WTC11 (cell line): ENCODE measurements at regions not wholly inside any gene's neighbourhood (a gene's known extent, or its start where the extent isn't known, plus 50 kb on each side); places are given as distances from the start of the nearest gene placed in this dataset.

Experiments used
- ATAC-seq: fragments of 200-7000 bp; cut with Tn5 transposase; 2 replicates; pipeline ENCODE4 v1.10.0; 2021; ENCODE audit warnings: mild to moderate bottlenecking, moderate library complexity
- CTCF ChIA-PET: fragments of 300-600 bp; sonication (Branson Sonifier 250); formaldehyde crosslinking; loops from one replicate; lab custom pipeline; 2021; ENCODE audit warnings: antibody characterized with exemption; lab: Charles Lee
- POLR2A ChIA-PET: fragments of 350-600 bp; sonication (Branson Sonifier 250); formaldehyde crosslinking; loops from one replicate; lab custom pipeline; 2021; ENCODE audit warnings: antibody characterized with exemption; lab: Charles Lee
- DNase-seq: peaks from one replicate; pipeline ENCODE4 v3.0.0; 2021; ENCODE audit warnings: low spot score
- H3K27ac Mint-ChIP-seq: 2 replicates; pipeline ENCODE4 v1.8.0; 2021; ENCODE audit warnings: mixed read lengths
- H3K27me3 Mint-ChIP-seq: 2 replicates; pipeline ENCODE4 v1.8.0; 2021; ENCODE audit warnings: low read depth, mild to moderate bottlenecking, moderate library complexity, mixed read lengths
- H3K36me3 Mint-ChIP-seq: 2 replicates; pipeline ENCODE4 v1.8.0; 2021; ENCODE audit warnings: mixed read lengths
- H3K4me1 Mint-ChIP-seq: 2 replicates; pipeline ENCODE4 v1.8.0; 2022; ENCODE audit warnings: mixed read lengths
- H3K4me3 Mint-ChIP-seq: 2 replicates; pipeline ENCODE4 v1.8.0; 2021; ENCODE audit warnings: mild to moderate bottlenecking, moderate library complexity, mixed read lengths
- H3K9me3 Mint-ChIP-seq: 2 replicates; pipeline ENCODE4 v1.8.0; 2021; ENCODE audit warnings: mixed read lengths
- CREM ChIP-seq: sonication (generic); formaldehyde crosslinking; IDR thresholded peaks from 2 replicates; pipeline ENCODE4 v1.8.1; 2022; ENCODE audit warnings: mild to moderate bottlenecking, missing genetic modification reagents, moderate library complexity
- EMX1 ChIP-seq: fragments of 250-450 bp; sonication (Bioruptor Pico); IDR thresholded peaks from 2 replicates; pipeline ENCODE4 v1.8.0; 2021; ENCODE audit warnings: mild to moderate bottlenecking
- ESRRA ChIP-seq: sonication (generic); formaldehyde crosslinking; IDR thresholded peaks from 2 replicates; pipeline ENCODE4 v1.8.1; 2022; ENCODE audit warnings: mild to moderate bottlenecking, missing genetic modification reagents, borderline replicate concordance
- ETV6 ChIP-seq: sonication (generic); formaldehyde crosslinking; IDR thresholded peaks from 2 replicates; pipeline ENCODE4 v1.8.1; 2022; ENCODE audit warnings: mild to moderate bottlenecking, missing genetic modification reagents
- FOXJ3 ChIP-seq: sonication (generic); formaldehyde crosslinking; IDR thresholded peaks from 2 replicates; pipeline ENCODE4 v1.9.0; 2021; ENCODE audit warnings: missing genetic modification reagents, mild to moderate bottlenecking, borderline replicate concordance
- FOXP1 ChIP-seq: sonication (generic); formaldehyde crosslinking; IDR thresholded peaks from 2 replicates; pipeline ENCODE4 v1.8.0; 2022; ENCODE audit warnings: missing genetic modification reagents, mild to moderate bottlenecking, moderate library complexity, borderline replicate concordance
- IRF2 ChIP-seq: sonication (generic); formaldehyde crosslinking; IDR thresholded peaks from 2 replicates; pipeline ENCODE4 v1.8.0; 2022; ENCODE audit warnings: low read depth, missing genetic modification reagents, borderline replicate concordance
- JAZF1 ChIP-seq: fragments of 250-450 bp; sonication (Bioruptor Pico); IDR thresholded peaks from 2 replicates; pipeline ENCODE4 v1.9.0; 2021; ENCODE audit warnings: moderate library complexity, mild to moderate bottlenecking, inconsistent platforms
- MYBL2 ChIP-seq: sonication (generic); formaldehyde crosslinking; IDR thresholded peaks from 2 replicates; pipeline ENCODE4 v1.8.1; 2023; ENCODE audit warnings: mild to moderate bottlenecking, moderate library complexity, missing genetic modification reagents
- NFATC4 ChIP-seq: fragments of 250-450 bp; sonication (Bioruptor Pico); IDR thresholded peaks from 2 replicates; pipeline ENCODE4 v1.9.0; 2021; ENCODE audit warnings: mild to moderate bottlenecking
- NR1H2 ChIP-seq: sonication (generic); formaldehyde crosslinking; IDR thresholded peaks from 2 replicates; pipeline ENCODE4 v1.9.0; 2021; ENCODE audit warnings: mild to moderate bottlenecking, moderate library complexity, missing genetic modification reagents
- NR3C1 ChIP-seq: sonication (generic); formaldehyde crosslinking; conservative IDR thresholded peaks from 2 replicates; pipeline ENCODE4 v1.8.1; 2023; ENCODE audit warnings: low read depth, mild to moderate bottlenecking, missing genetic modification reagents
- OVOL2 ChIP-seq: fragments of 250-450 bp; sonication (Bioruptor Pico); IDR thresholded peaks from 2 replicates; pipeline ENCODE4 v1.9.0; 2021; ENCODE audit warnings: mild to moderate bottlenecking, borderline replicate concordance
- SOX15 ChIP-seq: fragments of 250-450 bp; sonication (Bioruptor Pico); IDR thresholded peaks from 2 replicates; pipeline ENCODE4 v1.9.0; 2021; ENCODE audit warnings: mild to moderate bottlenecking
- SP1 ChIP-seq: sonication (generic); formaldehyde crosslinking; conservative IDR thresholded peaks from 2 replicates; pipeline ENCODE4 v1.8.1; 2022; ENCODE audit warnings: missing genetic modification reagents
- ZNF121 ChIP-seq: sonication (generic); formaldehyde crosslinking; IDR thresholded peaks from 2 replicates; pipeline ENCODE4 v1.8.0; 2023; ENCODE audit warnings: missing genetic modification reagents
- ZNF263 ChIP-seq: sonication (generic); formaldehyde crosslinking; IDR thresholded peaks from 2 replicates; pipeline ENCODE4 v1.8.1; 2022; ENCODE audit warnings: low read depth, mild to moderate bottlenecking, moderate library complexity, missing genetic modification reagents
- ZNF396 ChIP-seq: fragments of 250-450 bp; sonication (Bioruptor Pico); IDR thresholded peaks from 2 replicates; pipeline ENCODE4 v1.8.0; 2021; ENCODE audit warnings: mild to moderate bottlenecking, moderate library complexity, borderline replicate concordance
- ZNF423 ChIP-seq: fragments of 250-450 bp; sonication (Bioruptor Pico); IDR thresholded peaks from 2 replicates; pipeline ENCODE4 v2.1.2; 2022; ENCODE audit warnings: mild to moderate bottlenecking, moderate library complexity
- ZNF671 ChIP-seq: fragments of 250-450 bp; sonication (Bioruptor Pico); IDR thresholded peaks from 2 replicates; pipeline ENCODE4 v1.8.0; 2021; ENCODE audit warnings: mild to moderate bottlenecking
- TF ChIP-seq, protein P1 (sequence below): sonication (generic); formaldehyde crosslinking; IDR thresholded peaks from 2 replicates; pipeline ENCODE4 v1.8.1; 2022; ENCODE audit warnings: mild to moderate bottlenecking, missing genetic modification reagents, moderate library complexity, borderline replicate concordance
- TF ChIP-seq, protein P2 (sequence below): sonication (generic); formaldehyde crosslinking; IDR thresholded peaks from 2 replicates; pipeline ENCODE4 v1.8.0; 2022; ENCODE audit warnings: mild to moderate bottlenecking, missing genetic modification reagents
- TF ChIP-seq, protein P3 (sequence below): sonication (generic); formaldehyde crosslinking; IDR thresholded peaks from 2 replicates; pipeline ENCODE4 v1.8.0; 2023; ENCODE audit warnings: missing genetic modification reagents, mild to moderate bottlenecking, borderline replicate concordance
- TF ChIP-seq, protein P4 (sequence below): sonication (generic); formaldehyde crosslinking; conservative IDR thresholded peaks from 2 replicates; pipeline ENCODE4 v1.8.1; 2022; ENCODE audit warnings: mild to moderate bottlenecking, missing genetic modification reagents
- TF ChIP-seq, protein P5 (sequence below): sonication (generic); formaldehyde crosslinking; IDR thresholded peaks from 2 replicates; pipeline ENCODE4 v1.8.1; 2022; ENCODE audit warnings: mild to moderate bottlenecking, moderate library complexity, missing genetic modification reagents
- TF ChIP-seq, protein P6 (sequence below): sonication (generic); formaldehyde crosslinking; conservative IDR thresholded peaks from 2 replicates; pipeline ENCODE4 v1.8.1; 2023; ENCODE audit warnings: mild to moderate bottlenecking, low read depth, missing genetic modification reagents, moderate library complexity
- TF ChIP-seq, protein P7 (sequence below): sonication (generic); formaldehyde crosslinking; IDR thresholded peaks from 2 replicates; pipeline ENCODE4 v1.8.1; 2023; ENCODE audit warnings: mild to moderate bottlenecking, missing genetic modification reagents, moderate library complexity

DNA sequence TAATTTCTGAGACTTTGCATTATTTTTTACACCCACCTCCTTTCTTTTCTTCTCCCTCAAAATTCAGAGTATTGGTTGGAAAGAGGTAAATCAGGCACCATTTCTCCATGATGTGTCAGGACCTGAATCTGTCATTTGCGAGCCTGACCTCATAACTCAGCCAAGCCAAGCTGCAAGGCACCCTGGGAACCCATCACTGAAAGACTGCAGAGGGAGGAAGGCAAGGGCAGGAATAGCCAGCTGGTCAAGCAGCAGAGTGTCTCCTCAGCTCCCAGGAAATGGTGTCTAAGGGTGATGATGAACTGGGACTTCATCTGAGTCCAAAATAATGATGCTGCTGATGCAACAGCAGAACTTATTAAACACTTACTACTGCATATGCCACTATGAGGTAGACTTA, 556.6 kb downstream of the OMA1 start:
- Mint-ChIP-seq H3K27me3 (peaks cover 23% of the 10 kb centered on the region), H3K36me3 (no peaks in the 10 kb centered on the region)
- TF ChIP-seq MYBL2 (no peak), FOXJ3 (CRISPR knock-in tag) (no peak), ZNF263 (CRISPR knock-in tag) (no peak), ETV6 (CRISPR knock-in tag) (no peak), IRF2 (CRISPR knock-in tag) (no peak), NR3C1 (no peak), ZNF396 (CRISPR knock-in tag) (no peak), OVOL2 (no peak)
- TF ChIP-seq, protein P1, sequence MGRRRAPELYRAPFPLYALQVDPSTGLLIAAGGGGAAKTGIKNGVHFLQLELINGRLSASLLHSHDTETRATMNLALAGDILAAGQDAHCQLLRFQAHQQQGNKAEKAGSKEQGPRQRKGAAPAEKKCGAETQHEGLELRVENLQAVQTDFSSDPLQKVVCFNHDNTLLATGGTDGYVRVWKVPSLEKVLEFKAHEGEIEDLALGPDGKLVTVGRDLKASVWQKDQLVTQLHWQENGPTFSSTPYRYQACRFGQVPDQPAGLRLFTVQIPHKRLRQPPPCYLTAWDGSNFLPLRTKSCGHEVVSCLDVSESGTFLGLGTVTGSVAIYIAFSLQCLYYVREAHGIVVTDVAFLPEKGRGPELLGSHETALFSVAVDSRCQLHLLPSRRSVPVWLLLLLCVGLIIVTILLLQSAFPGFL (CRISPR knock-in tag): no peak
- TF ChIP-seq, protein P2, sequence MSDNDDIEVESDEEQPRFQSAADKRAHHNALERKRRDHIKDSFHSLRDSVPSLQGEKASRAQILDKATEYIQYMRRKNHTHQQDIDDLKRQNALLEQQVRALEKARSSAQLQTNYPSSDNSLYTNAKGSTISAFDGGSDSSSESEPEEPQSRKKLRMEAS (CRISPR knock-in tag): no peak
- TF ChIP-seq, protein P3, sequence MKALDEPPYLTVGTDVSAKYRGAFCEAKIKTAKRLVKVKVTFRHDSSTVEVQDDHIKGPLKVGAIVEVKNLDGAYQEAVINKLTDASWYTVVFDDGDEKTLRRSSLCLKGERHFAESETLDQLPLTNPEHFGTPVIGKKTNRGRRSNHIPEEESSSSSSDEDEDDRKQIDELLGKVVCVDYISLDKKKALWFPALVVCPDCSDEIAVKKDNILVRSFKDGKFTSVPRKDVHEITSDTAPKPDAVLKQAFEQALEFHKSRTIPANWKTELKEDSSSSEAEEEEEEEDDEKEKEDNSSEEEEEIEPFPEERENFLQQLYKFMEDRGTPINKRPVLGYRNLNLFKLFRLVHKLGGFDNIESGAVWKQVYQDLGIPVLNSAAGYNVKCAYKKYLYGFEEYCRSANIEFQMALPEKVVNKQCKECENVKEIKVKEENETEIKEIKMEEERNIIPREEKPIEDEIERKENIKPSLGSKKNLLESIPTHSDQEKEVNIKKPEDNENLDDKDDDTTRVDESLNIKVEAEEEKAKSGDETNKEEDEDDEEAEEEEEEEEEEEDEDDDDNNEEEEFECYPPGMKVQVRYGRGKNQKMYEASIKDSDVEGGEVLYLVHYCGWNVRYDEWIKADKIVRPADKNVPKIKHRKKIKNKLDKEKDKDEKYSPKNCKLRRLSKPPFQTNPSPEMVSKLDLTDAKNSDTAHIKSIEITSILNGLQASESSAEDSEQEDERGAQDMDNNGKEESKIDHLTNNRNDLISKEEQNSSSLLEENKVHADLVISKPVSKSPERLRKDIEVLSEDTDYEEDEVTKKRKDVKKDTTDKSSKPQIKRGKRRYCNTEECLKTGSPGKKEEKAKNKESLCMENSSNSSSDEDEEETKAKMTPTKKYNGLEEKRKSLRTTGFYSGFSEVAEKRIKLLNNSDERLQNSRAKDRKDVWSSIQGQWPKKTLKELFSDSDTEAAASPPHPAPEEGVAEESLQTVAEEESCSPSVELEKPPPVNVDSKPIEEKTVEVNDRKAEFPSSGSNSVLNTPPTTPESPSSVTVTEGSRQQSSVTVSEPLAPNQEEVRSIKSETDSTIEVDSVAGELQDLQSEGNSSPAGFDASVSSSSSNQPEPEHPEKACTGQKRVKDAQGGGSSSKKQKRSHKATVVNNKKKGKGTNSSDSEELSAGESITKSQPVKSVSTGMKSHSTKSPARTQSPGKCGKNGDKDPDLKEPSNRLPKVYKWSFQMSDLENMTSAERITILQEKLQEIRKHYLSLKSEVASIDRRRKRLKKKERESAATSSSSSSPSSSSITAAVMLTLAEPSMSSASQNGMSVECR (CRISPR knock-in tag): no peak
- TF ChIP-seq, protein P4, sequence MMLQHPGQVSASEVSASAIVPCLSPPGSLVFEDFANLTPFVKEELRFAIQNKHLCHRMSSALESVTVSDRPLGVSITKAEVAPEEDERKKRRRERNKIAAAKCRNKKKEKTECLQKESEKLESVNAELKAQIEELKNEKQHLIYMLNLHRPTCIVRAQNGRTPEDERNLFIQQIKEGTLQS: no peak
- TF ChIP-seq, all 79 proteins: peak for 0
- ChIA-PET CTCF (no interaction called here), POLR2A (no interaction called here)
- H3K9me3 Mint-ChIP-seq: no peaks in the 10 kb centered on the region
- no peak overlapping the region for H3K27ac Mint-ChIP-seq
- DNase-seq: no peak
- peaks cover 45% of the 10 kb centered on the region for H3K4me1 Mint-ChIP-seq
- no peak for ATAC-seq
- H3K4me3 Mint-ChIP-seq: no peak overlapping the region

DNA sequence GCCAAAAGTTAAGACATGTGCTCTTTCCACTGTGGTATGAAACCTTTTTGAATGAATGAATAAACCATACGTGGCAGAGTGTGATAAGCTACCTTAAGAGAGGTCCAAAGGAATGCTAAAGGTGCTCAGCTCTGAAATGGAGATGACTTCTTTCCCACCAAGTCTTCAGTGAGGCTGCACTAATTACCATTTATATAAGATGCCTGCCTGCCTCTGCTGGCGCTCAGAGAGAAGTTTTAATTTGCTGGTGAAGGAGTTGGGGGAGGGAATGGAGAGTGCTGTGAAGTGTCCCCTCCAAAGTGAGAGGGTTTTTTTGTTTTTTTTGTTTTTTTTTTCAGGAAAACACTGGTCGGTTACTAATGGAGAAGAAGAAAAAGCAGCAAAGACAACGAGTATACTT, 559.0 kb downstream of the OMA1 start:
- Mint-ChIP-seq H3K9me3 (no peaks in the 10 kb centered on the region), H3K4me1 (peaks cover 58% of the 10 kb centered on the region), H3K4me3 (no peak overlapping the region), H3K36me3 (no peaks in the 10 kb centered on the region), H3K27me3 (peaks cover 12% of the 10 kb centered on the region; the same call in 1 of the 2 replicates), H3K27ac (peak overlapping the region; percentile 50; the same call in 1 of the 2 replicates)
- no peak; the same call in none of the 2 replicates for ATAC-seq
- ChIA-PET CTCF (interaction anchor here (1.3 kb wide), 1 partner anchor 21 kb away, joined by 3 read pairs; no protein-coding TSS in a partner anchor), POLR2A (no interaction called here)
- DNase-seq: no peak
- TF ChIP-seq, protein P5, sequence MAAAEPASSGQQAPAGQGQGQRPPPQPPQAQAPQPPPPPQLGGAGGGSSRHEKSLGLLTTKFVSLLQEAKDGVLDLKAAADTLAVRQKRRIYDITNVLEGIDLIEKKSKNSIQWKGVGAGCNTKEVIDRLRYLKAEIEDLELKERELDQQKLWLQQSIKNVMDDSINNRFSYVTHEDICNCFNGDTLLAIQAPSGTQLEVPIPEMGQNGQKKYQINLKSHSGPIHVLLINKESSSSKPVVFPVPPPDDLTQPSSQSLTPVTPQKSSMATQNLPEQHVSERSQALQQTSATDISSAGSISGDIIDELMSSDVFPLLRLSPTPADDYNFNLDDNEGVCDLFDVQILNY (CRISPR knock-in tag): no peak
- no peak for TF ChIP-seq ZNF121 (CRISPR knock-in tag)
- TF ChIP-seq JAZF1 (CRISPR knock-in tag): no peak
- no peak for TF ChIP-seq EMX1
- no peak for TF ChIP-seq ESRRA (CRISPR knock-in tag)
- TF ChIP-seq CREM (CRISPR knock-in tag): no peak
- TF ChIP-seq FOXP1 (CRISPR knock-in tag): no peak
- TF ChIP-seq NR1H2 (CRISPR knock-in tag): no peak
- no peak for TF ChIP-seq SOX15 (CRISPR knock-in tag)
- TF ChIP-seq NFATC4 (CRISPR knock-in tag): no peak
- TF ChIP-seq, protein P6, sequence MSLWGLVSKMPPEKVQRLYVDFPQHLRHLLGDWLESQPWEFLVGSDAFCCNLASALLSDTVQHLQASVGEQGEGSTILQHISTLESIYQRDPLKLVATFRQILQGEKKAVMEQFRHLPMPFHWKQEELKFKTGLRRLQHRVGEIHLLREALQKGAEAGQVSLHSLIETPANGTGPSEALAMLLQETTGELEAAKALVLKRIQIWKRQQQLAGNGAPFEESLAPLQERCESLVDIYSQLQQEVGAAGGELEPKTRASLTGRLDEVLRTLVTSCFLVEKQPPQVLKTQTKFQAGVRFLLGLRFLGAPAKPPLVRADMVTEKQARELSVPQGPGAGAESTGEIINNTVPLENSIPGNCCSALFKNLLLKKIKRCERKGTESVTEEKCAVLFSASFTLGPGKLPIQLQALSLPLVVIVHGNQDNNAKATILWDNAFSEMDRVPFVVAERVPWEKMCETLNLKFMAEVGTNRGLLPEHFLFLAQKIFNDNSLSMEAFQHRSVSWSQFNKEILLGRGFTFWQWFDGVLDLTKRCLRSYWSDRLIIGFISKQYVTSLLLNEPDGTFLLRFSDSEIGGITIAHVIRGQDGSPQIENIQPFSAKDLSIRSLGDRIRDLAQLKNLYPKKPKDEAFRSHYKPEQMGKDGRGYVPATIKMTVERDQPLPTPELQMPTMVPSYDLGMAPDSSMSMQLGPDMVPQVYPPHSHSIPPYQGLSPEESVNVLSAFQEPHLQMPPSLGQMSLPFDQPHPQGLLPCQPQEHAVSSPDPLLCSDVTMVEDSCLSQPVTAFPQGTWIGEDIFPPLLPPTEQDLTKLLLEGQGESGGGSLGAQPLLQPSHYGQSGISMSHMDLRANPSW (CRISPR knock-in tag): no peak
- no peak for TF ChIP-seq ZNF671 (CRISPR knock-in tag)
- TF ChIP-seq ZNF423 (CRISPR knock-in tag): no peak
- TF ChIP-seq SP1: no peak
- TF ChIP-seq, protein P7, sequence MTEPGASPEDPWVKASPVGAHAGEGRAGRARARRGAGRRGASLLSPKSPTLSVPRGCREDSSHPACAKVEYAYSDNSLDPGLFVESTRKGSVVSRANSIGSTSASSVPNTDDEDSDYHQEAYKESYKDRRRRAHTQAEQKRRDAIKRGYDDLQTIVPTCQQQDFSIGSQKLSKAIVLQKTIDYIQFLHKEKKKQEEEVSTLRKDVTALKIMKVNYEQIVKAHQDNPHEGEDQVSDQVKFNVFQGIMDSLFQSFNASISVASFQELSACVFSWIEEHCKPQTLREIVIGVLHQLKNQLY (CRISPR knock-in tag): no peak
